Spinal cord (tissue), 9 donors: ENCODE measurements at regions not wholly inside any gene's neighbourhood (a gene's known extent, or its start where the extent isn't known, plus 50 kb on each side); places are given as distances from the start of the nearest gene placed in this dataset.

Experiments
- DNase-seq, 6 donors: peaks; one replicate each; pipeline versions ENCODE4 v3.0.0 to v3.0.0-alpha.2; 2013 to 2015; ENCODE audit warnings: low spot score in 6 of 6, low read depth in 4 of 6
- H3K27ac ChIP-seq: one replicate; pipeline ENCODE4 v1.5.1; 2013; ENCODE audit warnings: low read depth, low read length, control low read depth
- H3K27me3 ChIP-seq: one replicate; pipeline ENCODE4 v1.6.1; 2013; ENCODE audit warnings: low read length; ENCODE audit not compliant: control insufficient read depth, insufficient read depth
- H3K36me3 ChIP-seq: one replicate; pipeline ENCODE4 v1.6.1; 2013; ENCODE audit warnings: low read length; ENCODE audit not compliant: control insufficient read depth, insufficient read depth
- H3K4me1 ChIP-seq: one replicate; pipeline ENCODE4 v1.6.1; 2013; ENCODE audit warnings: low read length; ENCODE audit not compliant: control insufficient read depth, insufficient read depth
- H3K4me3 ChIP-seq: one replicate; pipeline ENCODE4 v1.5.1; 2013; ENCODE audit warnings: low read depth, low read length, control low read depth
- H3K9me3 ChIP-seq: one replicate; pipeline ENCODE4 v1.6.1; 2013; ENCODE audit warnings: low read length; ENCODE audit not compliant: control insufficient read depth, insufficient read depth
- WGBS: methylation state at CpG from one replicate; pipeline ENCODE4 v1.1.5; 2013; ENCODE audit warnings: missing lambda C conversion rate; ENCODE audit not compliant: insufficient coverage; 5-methylcytosine and 5-hydroxymethylcytosine counted together
- donor health status: healthy.

DNA sequence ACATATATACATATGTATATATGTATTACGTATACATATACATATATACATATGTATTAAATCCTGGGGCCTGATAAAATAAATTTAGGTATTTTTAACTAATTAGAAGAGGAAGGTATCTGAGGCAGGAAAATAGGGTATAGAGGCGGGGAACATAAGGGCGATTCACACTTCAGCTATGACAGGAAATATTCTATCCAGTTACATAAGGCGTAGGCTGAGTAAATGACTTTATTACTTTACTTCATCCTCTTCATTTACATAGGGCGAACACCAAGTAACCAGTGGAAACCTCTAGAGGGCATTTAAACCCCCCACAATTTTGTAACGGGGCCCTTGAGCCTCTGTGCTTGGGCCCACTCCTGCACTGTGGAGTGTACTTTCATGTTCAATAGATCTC, 167.5 kb downstream of the SOCS6 start:
- Histone ChIP-seq H3K27me3 (no peaks in the 10 kb centered on the region), H3K36me3 (no peaks in the 10 kb centered on the region), H3K4me3 (no peak overlapping the region), H3K9me3 (no peaks in the 10 kb centered on the region), H3K27ac (no peak overlapping the region), H3K4me1 (no peaks in the 10 kb centered on the region)
- WGBS = 83% methylated on average over 1 of the region's 6 CpGs
- DNase-seq = no peak

DNA sequence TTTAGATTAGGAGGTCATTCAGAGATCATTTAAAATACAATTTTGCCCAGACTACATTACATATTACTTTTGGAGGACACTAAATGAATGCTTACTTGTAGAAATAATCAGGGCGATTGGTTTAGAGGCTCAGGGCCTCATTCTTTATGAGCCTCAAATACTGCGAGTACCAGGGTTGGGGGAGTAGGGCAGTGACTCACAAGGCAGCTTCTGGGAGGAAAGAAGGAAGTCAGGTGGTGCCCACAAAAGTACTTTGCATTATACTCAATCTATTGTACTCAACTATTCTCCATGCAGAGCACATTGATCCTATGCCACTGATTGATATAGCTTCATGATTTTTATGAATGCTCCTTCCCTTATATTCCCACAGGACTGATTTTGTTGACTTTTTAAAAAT, 166.9 kb downstream of the SOCS6 start:
- Histone ChIP-seq H3K4me3 (no peak overlapping the region), H3K9me3 (no peaks in the 10 kb centered on the region), H3K36me3 (no peaks in the 10 kb centered on the region), H3K27ac (no peak overlapping the region), H3K4me1 (no peaks in the 10 kb centered on the region), H3K27me3 (no peaks in the 10 kb centered on the region)
- no CpG with 5 or more reads among the region's 2 CpGs for WGBS
- DNase-seq = no peak

DNA sequence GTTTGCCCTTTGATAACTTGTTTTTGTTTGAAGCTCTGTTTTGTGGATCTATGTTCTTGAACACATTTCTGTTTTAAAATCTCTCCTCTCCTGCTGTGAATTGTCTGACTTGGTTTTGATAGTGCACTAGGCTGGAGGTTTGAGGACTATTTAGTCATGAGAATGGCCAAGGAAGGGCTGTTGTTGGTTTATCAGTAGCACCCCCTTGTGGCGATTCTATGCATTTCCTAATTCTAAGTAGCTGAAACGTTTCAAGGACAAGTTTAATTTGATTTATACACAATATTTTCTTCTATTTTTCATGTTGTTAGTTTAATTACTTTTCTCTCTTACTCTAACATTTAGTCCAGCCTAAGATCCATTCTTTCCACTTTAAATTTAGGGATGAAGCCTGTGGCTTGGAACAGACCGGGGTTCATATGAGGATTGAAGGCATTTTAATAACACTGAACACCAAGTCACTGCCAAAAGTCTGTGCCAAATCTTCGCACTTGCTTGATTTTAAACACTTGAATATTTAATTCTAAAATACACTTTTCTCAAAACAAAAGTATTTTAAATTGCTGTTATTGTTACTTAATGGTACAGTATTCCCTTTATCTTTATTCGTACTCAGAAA, 166.0 kb downstream of the SOCS6 start:
- H3K36me3 ChIP-seq = no peaks in the 10 kb centered on the region

DNA sequence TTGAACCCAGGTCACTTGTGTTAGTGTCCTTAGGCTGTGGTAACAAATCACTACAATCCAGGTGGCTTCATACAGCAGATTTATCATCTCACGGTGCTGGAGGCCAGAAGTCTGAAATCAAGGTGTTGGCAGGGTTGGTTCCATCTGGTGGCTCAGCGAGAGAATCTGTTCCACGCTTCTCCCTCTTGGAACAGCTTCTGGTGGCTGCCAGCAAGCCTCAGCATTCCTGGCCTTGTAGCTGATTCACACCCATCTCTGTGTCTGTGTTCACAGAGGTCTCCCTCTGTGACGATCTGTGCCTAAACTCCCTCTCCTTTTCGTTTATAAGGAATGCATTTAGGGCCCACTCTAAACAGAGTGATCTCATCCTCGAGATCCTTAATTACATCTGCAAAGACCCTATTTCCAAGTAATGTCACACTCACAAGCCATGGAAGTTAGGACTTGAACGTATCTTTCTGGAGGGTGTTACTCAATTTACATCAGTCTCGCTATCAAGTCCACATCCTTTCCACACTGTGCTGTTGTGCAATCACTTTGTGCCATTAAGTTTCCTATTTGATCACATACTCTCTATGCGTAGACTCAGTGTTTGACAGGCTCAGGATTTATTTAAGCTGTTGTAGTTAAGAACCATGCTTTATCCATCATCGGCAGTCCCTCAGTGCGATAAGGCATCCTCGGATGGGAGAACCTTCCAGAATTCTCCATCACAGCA, 164.4 kb downstream of the SOCS6 start:
- Histone ChIP-seq H3K27ac (no peak overlapping the region), H3K9me3 (no peaks in the 10 kb centered on the region), H3K27me3 (no peaks in the 10 kb centered on the region), H3K4me3 (no peak overlapping the region), H3K4me1 (no peaks in the 10 kb centered on the region), H3K36me3 (no peaks in the 10 kb centered on the region)
- 84% methylated on average over 7 of the region's 12 CpGs for WGBS
- peak in 1 of 6 donors; percentile 54 for DNase-seq

More for the DNA sequence above, 166.0 kb downstream of the SOCS6 start:
- Histone ChIP-seq H3K4me1 (no peaks in the 10 kb centered on the region), H3K9me3 (no peaks in the 10 kb centered on the region), H3K27ac (no peak overlapping the region), H3K4me3 (no peak overlapping the region), H3K27me3 (no peaks in the 10 kb centered on the region)
- DNase-seq = peak in 4 of 6 donors; percentile 50 to 91 (median 72)
- no CpG with 5 or more reads among the region's 5 CpGs for WGBS

DNA sequence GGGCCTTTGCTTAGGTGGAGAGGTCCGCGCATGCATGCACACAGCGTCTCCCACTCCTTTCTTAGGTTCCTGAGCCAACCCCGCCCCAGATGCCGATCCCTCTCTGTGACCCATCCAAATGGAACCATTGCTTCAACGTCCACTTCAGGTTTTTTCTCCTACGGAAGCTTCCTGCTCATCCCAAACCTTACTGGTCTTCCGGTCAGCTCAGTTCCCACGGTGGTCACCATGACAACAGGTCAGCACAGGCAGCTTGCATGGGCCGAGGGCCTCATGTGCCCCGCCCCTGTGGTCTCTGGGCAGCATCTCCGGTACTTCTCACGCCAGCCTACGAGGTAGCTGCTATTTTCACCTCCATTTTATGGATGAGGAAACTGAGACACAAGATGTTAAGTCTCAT, 163.7 kb downstream of the SOCS6 start:
- Histone ChIP-seq H3K36me3 (no peaks in the 10 kb centered on the region), H3K9me3 (no peaks in the 10 kb centered on the region), H3K4me1 (no peaks in the 10 kb centered on the region), H3K27me3 (no peaks in the 10 kb centered on the region), H3K27ac (no peak overlapping the region), H3K4me3 (no peak overlapping the region)
- WGBS = 76% methylated on average over 14 of the region's 14 CpGs
- DNase-seq = no peak

DNA sequence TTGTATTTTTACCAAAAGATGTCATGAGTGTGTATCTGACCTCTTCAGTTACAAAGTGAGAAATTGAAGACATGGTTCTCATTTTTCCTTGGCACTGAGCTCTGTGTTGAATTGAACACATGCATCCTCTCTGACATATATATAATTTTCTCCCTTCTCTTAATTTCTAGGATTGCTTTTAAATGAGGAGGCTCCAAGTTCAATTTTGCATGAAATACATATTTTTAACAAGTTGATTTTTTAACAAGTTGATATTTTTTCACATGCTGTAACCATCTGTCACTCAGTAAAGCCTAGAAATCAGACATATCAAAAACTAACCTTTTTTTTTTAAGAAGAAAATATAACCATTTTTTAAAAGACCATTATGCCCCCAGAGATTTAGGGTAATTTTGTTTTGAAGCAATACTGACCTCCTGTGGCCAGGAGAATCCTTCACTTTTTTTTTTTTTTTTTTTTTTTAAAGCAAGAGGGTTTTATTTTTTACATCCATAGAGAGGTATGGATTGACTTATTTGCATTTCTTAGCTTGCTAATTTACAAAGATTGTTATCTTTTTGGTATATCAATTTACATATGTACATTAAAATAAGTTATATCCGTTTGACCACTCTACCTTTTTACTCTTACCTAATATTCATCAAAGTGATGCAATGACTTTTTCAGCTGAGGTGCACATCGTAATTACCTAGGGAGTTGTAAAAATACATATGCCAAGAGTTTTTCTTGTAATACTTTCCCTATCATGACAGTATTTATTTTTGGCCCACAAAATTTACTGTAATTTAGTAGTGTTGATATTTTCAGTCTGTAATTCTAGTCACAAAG, 161.8 kb downstream of the SOCS6 start:
- H3K4me1 ChIP-seq = no peaks in the 10 kb centered on the region
- H3K27me3 ChIP-seq = no peaks in the 10 kb centered on the region
- WGBS = no CpG with 5 or more reads among the region's 2 CpGs
- no peak overlapping the region for H3K4me3 ChIP-seq
- DNase-seq = peak in 2 of 6 donors; percentile 64 to 71
- no peaks in the 10 kb centered on the region for H3K9me3 ChIP-seq
- H3K27ac ChIP-seq = no peak overlapping the region
- H3K36me3 ChIP-seq = no peaks in the 10 kb centered on the region

DNA sequence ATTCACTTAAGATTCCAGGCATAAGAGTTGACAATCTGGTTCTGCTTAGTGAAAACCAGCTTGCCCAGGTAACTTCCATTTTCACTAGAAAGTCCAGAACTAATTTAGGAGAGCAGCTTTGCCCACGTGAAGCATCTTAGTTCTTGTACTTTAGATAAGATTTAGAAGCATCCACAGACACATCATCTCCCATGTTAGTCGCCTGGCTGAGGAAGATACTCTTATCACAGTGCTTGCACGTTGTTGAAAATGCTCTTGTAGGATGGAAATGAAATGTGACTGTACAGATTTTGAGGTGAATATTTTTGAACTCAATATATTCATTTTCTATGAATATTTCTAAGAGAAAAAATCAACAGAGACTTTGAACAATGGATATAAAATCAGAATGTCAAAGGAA, 159.7 kb downstream of the SOCS6 start:
- Histone ChIP-seq H3K4me1 (no peaks in the 10 kb centered on the region), H3K9me3 (no peaks in the 10 kb centered on the region), H3K36me3 (no peaks in the 10 kb centered on the region), H3K27me3 (no peaks in the 10 kb centered on the region), H3K27ac (no peak overlapping the region), H3K4me3 (no peak overlapping the region)
- no CpG with 5 or more reads among the region's 3 CpGs for WGBS
- DNase-seq = no peak

DNA sequence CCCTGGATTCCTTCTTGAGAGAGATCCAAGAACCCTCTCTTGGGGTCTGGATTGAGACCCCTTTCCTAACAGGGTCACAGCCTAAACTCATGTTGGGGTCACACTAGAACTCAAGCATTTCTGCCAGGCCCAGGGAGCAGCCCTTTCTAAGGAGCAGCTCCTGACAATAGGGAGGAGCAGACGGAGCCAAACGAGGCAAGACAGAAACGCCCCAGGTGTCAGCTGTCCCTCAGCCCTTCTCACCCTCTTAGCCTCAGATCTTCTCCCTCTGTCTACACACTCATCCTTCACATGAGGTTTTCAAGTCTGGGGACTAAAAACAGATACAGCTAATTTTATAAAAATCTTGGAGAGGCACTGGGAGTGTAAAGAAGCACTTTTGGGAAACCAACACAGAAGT, 157.2 kb downstream of the SOCS6 start:
- Histone ChIP-seq H3K4me1 (no peaks in the 10 kb centered on the region), H3K27me3 (no peaks in the 10 kb centered on the region), H3K9me3 (peaks cover 11% of the 10 kb centered on the region), H3K4me3 (no peak overlapping the region), H3K36me3 (no peaks in the 10 kb centered on the region), H3K27ac (no peak overlapping the region)
- WGBS = no CpG with 5 or more reads among the region's 3 CpGs
- no peak for DNase-seq

DNA sequence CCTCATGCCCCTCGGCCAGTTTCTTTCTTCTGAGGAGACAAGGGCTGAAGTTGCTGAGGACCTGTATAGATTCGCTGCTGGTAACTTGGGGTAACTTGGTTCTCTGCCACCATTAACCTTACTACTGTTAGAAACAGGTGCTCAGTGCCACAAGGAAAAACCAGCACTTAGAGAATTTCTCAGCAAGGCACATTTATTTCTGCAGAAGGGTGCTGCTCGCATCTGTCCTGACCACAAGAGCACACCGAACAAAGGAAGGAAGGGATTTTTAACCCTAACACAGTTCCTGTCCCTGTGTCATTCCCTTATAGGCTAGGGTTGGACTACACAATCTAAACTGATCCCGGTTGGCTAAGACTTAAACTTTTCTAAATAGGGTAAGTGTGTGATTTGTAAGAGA, 154.1 kb downstream of the SOCS6 start:
- Histone ChIP-seq H3K9me3 (peaks cover 11% of the 10 kb centered on the region), H3K27me3 (no peaks in the 10 kb centered on the region), H3K36me3 (no peaks in the 10 kb centered on the region), H3K27ac (no peak overlapping the region), H3K4me1 (no peaks in the 10 kb centered on the region), H3K4me3 (no peak overlapping the region)
- 90% methylated on average over 5 of the region's 5 CpGs for WGBS
- no peak for DNase-seq
